ENCODE measurements at regions not wholly inside any gene's neighbourhood (a gene's known extent, or its start where the extent isn't known, plus 50 kb on each side); places are given as distances from the start of the nearest gene placed in this dataset.

DNA sequence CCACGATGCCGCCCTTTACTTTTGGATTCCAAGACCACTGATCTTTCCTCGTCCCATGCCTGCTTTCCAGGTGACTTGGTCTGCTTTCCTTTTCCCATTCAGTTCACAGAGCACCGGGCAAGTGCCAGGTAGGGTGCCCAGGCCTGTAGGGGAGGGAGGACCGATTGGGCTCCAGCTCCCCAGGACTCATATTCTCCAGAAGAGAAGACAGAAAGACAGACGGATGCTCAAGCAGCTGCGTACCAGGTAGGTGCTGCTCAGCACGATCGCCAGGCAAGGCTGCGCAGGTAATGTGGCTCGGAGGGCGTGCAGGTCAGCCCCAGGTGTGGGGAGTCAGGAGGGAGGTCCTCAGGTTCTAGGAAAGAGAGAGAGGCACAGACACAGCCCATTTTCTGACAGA, 67.5 kb upstream of the ZNF423 start:
- no peak overlapping the region for H3K4me3 ChIP-seq (ENCODE audit: low read depth, low read length)
- no peak overlapping the region for H3K4me2 ChIP-seq (ENCODE audit: low read length)
- H3K9me3 ChIP-seq (ENCODE audit: control insufficient read depth, low read length) = no peaks in the 10 kb centered on the region
- H2AFZ ChIP-seq = no peak overlapping the region
- H3K4me1 ChIP-seq = no peaks in the 10 kb centered on the region
- H3K79me2 ChIP-seq = no peaks in the 10 kb centered on the region
- no peak overlapping the region for H3K9ac ChIP-seq
- H3K27ac ChIP-seq = no peak overlapping the region
- TF ChIP-seq, protein P1, sequence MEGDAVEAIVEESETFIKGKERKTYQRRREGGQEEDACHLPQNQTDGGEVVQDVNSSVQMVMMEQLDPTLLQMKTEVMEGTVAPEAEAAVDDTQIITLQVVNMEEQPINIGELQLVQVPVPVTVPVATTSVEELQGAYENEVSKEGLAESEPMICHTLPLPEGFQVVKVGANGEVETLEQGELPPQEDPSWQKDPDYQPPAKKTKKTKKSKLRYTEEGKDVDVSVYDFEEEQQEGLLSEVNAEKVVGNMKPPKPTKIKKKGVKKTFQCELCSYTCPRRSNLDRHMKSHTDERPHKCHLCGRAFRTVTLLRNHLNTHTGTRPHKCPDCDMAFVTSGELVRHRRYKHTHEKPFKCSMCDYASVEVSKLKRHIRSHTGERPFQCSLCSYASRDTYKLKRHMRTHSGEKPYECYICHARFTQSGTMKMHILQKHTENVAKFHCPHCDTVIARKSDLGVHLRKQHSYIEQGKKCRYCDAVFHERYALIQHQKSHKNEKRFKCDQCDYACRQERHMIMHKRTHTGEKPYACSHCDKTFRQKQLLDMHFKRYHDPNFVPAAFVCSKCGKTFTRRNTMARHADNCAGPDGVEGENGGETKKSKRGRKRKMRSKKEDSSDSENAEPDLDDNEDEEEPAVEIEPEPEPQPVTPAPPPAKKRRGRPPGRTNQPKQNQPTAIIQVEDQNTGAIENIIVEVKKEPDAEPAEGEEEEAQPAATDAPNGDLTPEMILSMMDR (IDR thresholded peaks at IDR 0.05) = no peak
- H3K27me3 ChIP-seq (ENCODE audit: control insufficient read depth, insufficient read depth, low read length) = no peaks in the 10 kb centered on the region
- H3K36me3 ChIP-seq (ENCODE audit: control insufficient read depth, insufficient read depth, low read length) = no peaks in the 10 kb centered on the region

DNA sequence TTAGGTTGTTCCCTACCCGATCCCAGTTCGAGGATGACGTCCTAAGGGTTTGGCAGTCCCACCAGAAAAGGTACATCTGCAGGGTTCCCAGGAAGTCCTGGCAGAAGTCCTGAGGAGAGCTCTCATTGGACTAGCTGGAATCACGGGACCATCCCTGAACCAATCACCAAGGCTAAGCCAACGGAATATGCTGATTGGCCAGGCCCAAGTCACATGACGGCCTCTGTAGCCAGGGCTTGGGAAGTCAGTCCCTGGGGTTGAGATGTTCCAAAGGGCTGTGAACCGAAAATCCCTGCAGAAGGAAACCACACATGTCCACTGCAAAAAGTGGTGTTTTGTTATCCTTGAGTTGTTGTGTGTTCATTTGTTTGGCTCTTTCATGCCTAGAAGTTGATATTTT, 68.2 kb upstream of the ZNF423 start:
- Histone ChIP-seq H3K27me3 (ENCODE audit: control insufficient read depth, insufficient read depth, low read length) (no peaks in the 10 kb centered on the region), H3K4me3 (ENCODE audit: low read depth, low read length) (no peak overlapping the region), H3K27ac (no peak overlapping the region), H3K4me1 (no peaks in the 10 kb centered on the region), H3K79me2 (no peaks in the 10 kb centered on the region), H3K9me3 (ENCODE audit: control insufficient read depth, low read length) (no peaks in the 10 kb centered on the region), H3K9ac (no peak overlapping the region), H2AFZ (no peak overlapping the region), H3K4me2 (ENCODE audit: low read length) (no peak overlapping the region), H3K36me3 (ENCODE audit: control insufficient read depth, insufficient read depth, low read length) (no peaks in the 10 kb centered on the region)
- TF ChIP-seq, protein P1 (IDR thresholded peaks at IDR 0.05) = no peak

DNA sequence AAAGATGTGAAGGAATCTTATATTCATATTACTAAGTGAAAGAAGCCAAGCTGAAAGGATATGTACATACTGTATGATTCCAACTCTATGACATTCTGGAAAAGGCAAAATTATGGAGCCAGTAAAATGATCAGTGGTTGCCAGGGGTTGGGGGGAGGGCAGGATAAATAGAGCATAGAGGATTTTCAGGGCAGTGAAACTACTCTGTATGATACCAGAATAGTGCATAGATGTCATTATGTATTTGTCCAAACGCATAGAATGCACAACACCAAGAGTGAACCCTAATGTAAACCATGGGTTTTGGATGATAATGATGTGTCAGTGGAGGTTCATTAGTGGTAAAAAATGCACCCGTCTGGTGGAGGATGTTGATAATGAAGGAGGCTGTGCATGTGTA, 71.0 kb upstream of the ZNF423 start:
- H3K36me3 ChIP-seq (ENCODE audit: control insufficient read depth, insufficient read depth, low read length) = no peaks in the 10 kb centered on the region
- no peak overlapping the region for H2AFZ ChIP-seq
- H3K4me1 ChIP-seq = no peaks in the 10 kb centered on the region
- H3K9ac ChIP-seq = no peak overlapping the region
- H3K4me2 ChIP-seq (ENCODE audit: low read length) = no peak overlapping the region
- H3K4me3 ChIP-seq (ENCODE audit: low read depth, low read length) = no peak overlapping the region
- H3K27me3 ChIP-seq (ENCODE audit: control insufficient read depth, insufficient read depth, low read length) = no peaks in the 10 kb centered on the region
- H3K79me2 ChIP-seq = no peaks in the 10 kb centered on the region
- no peaks in the 10 kb centered on the region for H3K9me3 ChIP-seq (ENCODE audit: control insufficient read depth, low read length)
- TF ChIP-seq, protein P1 (IDR thresholded peaks at IDR 0.05) = no peak
- no peak overlapping the region for H3K27ac ChIP-seq

DNA sequence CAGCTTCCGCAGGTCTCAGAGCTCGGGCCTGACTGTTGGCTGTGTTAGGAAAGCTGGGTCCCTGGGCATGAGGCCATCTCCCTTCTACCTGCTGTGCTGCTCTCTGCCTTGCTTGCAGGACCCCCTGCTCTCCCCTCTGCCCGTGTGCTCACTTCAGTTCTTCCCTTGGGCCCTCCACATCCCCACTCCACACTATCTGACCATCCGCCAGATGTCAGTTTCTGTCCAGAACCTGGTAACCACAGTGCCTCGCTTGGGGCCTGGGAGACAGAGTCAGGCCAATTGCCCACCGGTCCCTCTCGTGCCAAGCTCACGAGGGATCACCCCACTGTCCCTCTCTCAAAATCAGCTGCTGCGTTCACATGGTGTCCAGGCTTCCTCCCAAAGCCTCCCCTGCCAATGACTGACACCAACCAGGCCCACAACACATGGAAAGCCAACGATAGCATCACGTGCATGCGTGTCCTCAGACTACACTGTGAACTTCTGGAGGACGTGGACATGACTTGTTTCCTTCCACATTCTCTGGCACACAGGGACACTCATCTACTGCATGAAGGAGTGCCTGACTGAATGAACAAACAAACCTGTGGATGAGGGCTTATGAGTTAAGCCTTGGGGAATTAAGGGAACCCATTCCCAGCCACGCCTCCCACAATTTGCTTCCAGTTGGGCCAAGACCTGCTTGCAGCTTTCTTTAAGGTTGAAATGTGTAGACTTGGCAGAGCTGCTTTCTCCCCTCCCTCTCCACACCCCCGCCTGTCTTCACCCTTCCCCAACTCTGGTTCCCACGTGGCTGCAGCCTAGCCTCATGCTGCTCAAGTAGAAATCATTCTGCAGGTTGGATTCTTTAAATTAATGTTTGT, 72.5 kb upstream of the ZNF423 start:
- H3K4me1 ChIP-seq = no peaks in the 10 kb centered on the region
- TF ChIP-seq, protein P1 (IDR thresholded peaks at IDR 0.05) = no peak
- no peaks in the 10 kb centered on the region for H3K79me2 ChIP-seq
- no peak overlapping the region for H3K27ac ChIP-seq
- no peak overlapping the region for H3K9ac ChIP-seq
- no peak overlapping the region for H3K4me2 ChIP-seq (ENCODE audit: low read length)
- H2AFZ ChIP-seq = no peak overlapping the region
- no peaks in the 10 kb centered on the region for H3K36me3 ChIP-seq (ENCODE audit: control insufficient read depth, insufficient read depth, low read length)
- no peaks in the 10 kb centered on the region for H3K27me3 ChIP-seq (ENCODE audit: control insufficient read depth, insufficient read depth, low read length)
- H3K4me3 ChIP-seq (ENCODE audit: low read depth, low read length) = no peak overlapping the region
- H3K9me3 ChIP-seq (ENCODE audit: control insufficient read depth, low read length) = no peaks in the 10 kb centered on the region

- Histone ChIP-seq H3K4me2 (ENCODE audit: low read length) (no peak overlapping the region), H3K79me2 (no peaks in the 10 kb centered on the region), H3K36me3 (ENCODE audit: control insufficient read depth, insufficient read depth, low read length) (no peaks in the 10 kb centered on the region), H3K27ac (no peak overlapping the region), H3K4me3 (ENCODE audit: low read depth, low read length) (no peak overlapping the region), H2AFZ (no peak overlapping the region), H3K9ac (no peak overlapping the region), H3K27me3 (ENCODE audit: control insufficient read depth, insufficient read depth, low read length) (no peaks in the 10 kb centered on the region), H3K9me3 (ENCODE audit: control insufficient read depth, low read length) (no peaks in the 10 kb centered on the region), H3K4me1 (no peaks in the 10 kb centered on the region)
- TF ChIP-seq, protein P1 (IDR thresholded peaks at IDR 0.05) = no peak
Measured at GRCh38 chr16:49929626-49930025, 73.7 kb upstream of the ZNF423 start.

All from parathyroid adenoma (tissue), 2 donors.